ENCODE measurements at regions not wholly inside any gene's neighbourhood (a gene's known extent, or its start where the extent isn't known, plus 50 kb on each side); places are given as distances from the start of the nearest gene placed in this dataset.

DNA sequence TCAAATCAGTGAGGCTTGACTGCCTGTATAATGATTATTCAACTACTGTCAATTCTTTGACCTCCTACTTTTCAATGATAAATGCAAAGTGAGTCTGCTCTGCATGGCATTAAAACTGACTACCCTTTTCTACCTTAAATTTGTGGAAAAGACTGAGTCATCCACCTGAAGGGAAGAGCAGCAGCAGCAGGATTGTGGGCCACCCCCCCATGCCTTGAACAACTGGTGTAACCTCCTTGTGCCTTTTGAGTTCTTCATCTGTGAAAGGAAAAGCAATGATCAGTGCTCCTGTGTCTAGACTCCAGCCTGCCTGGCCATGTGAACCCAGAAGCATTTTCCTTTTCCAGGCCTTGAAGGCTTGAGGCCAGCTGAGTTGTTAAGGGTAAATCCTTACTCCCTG is 102.9 kb downstream of the OSR1 start:
- no peak overlapping the region for H3K9ac ChIP-seq (ENCODE audit: low read depth, low read length)
- no peak overlapping the region for H2AFZ ChIP-seq (ENCODE audit: low read depth, low read length)
- no peaks in the 10 kb centered on the region for H3K79me2 ChIP-seq (ENCODE audit: insufficient read depth, low read length)
- H3K4me3 ChIP-seq (ENCODE audit: low read depth in 1 of 2, low read length in 2 of 2): no peak overlapping the region
- H3K4me2 ChIP-seq (ENCODE audit: insufficient read depth, low read length): no peak overlapping the region
- no peaks in the 10 kb centered on the region for H3K27me3 ChIP-seq (ENCODE audit: insufficient read depth, low read length, poor library complexity)
- H3K36me3 ChIP-seq (ENCODE audit: insufficient read depth, low read length): no peaks in the 10 kb centered on the region
- ATAC-seq (ENCODE audit: insufficient read depth, low read depth): no peak
- H3K4me1 ChIP-seq (ENCODE audit: insufficient read depth, low read length): no peaks in the 10 kb centered on the region
- no peak for TF ChIP-seq EZH2 (IDR thresholded peaks at IDR 0.05; ENCODE audit: borderline replicate concordance, low read depth, low read length, severe bottlenecking)
- TF ChIP-seq, protein P1, sequence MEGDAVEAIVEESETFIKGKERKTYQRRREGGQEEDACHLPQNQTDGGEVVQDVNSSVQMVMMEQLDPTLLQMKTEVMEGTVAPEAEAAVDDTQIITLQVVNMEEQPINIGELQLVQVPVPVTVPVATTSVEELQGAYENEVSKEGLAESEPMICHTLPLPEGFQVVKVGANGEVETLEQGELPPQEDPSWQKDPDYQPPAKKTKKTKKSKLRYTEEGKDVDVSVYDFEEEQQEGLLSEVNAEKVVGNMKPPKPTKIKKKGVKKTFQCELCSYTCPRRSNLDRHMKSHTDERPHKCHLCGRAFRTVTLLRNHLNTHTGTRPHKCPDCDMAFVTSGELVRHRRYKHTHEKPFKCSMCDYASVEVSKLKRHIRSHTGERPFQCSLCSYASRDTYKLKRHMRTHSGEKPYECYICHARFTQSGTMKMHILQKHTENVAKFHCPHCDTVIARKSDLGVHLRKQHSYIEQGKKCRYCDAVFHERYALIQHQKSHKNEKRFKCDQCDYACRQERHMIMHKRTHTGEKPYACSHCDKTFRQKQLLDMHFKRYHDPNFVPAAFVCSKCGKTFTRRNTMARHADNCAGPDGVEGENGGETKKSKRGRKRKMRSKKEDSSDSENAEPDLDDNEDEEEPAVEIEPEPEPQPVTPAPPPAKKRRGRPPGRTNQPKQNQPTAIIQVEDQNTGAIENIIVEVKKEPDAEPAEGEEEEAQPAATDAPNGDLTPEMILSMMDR (IDR thresholded peaks at IDR 0.05; ENCODE audit: borderline replicate concordance, extremely low read depth, low read length, poor library complexity, severe bottlenecking): no peak
- no peak overlapping the region for H3K27ac ChIP-seq (ENCODE audit: low read length)
- no peak for DNase-seq
- H4K20me1 ChIP-seq (ENCODE audit: insufficient read depth, low read length): no peaks in the 10 kb centered on the region
- H3K9me3 ChIP-seq (ENCODE audit: insufficient read depth, low read length, severe bottlenecking): no peaks in the 10 kb centered on the region

DNA sequence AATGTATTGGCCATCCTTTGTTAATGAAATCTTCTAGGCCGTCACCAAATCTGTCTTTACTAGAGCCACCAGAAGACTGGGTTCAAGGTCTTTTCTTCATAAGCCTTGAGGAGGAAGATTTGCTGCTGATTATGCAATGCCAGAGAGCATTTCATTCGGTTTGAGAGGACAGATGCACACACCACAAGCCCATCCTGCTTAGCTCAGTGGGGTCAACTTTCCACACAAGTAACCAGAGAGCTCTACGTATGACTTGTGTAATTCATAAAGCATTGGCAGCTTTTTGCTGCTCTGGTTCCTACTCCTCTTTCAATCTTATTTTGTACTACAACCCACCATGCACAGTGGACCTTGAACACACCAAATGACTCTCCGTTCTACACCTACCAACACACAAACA is 106.9 kb downstream of the OSR1 start:
- Histone ChIP-seq H3K4me3 (ENCODE audit: low read depth in 1 of 2, low read length in 2 of 2) (no peak overlapping the region), H3K9me3 (ENCODE audit: insufficient read depth, low read length, severe bottlenecking) (no peaks in the 10 kb centered on the region), H3K79me2 (ENCODE audit: insufficient read depth, low read length) (no peaks in the 10 kb centered on the region), H2AFZ (ENCODE audit: low read depth, low read length) (no peak overlapping the region), H4K20me1 (ENCODE audit: insufficient read depth, low read length) (no peaks in the 10 kb centered on the region), H3K27ac (ENCODE audit: low read length) (no peak overlapping the region), H3K27me3 (ENCODE audit: insufficient read depth, low read length, poor library complexity) (no peaks in the 10 kb centered on the region), H3K9ac (ENCODE audit: low read depth, low read length) (no peak overlapping the region), H3K4me2 (ENCODE audit: insufficient read depth, low read length) (no peak overlapping the region), H3K36me3 (ENCODE audit: insufficient read depth, low read length) (no peaks in the 10 kb centered on the region), H3K4me1 (ENCODE audit: insufficient read depth, low read length) (no peaks in the 10 kb centered on the region)
- DNase-seq (no peak), ATAC-seq (ENCODE audit: insufficient read depth, low read depth) (no peak)
- TF ChIP-seq EZH2 (IDR thresholded peaks at IDR 0.05; ENCODE audit: borderline replicate concordance, low read depth, low read length, severe bottlenecking): no peak
- TF ChIP-seq, protein P1 (IDR thresholded peaks at IDR 0.05; ENCODE audit: borderline replicate concordance, extremely low read depth, low read length, poor library complexity, severe bottlenecking): no peak

DNA sequence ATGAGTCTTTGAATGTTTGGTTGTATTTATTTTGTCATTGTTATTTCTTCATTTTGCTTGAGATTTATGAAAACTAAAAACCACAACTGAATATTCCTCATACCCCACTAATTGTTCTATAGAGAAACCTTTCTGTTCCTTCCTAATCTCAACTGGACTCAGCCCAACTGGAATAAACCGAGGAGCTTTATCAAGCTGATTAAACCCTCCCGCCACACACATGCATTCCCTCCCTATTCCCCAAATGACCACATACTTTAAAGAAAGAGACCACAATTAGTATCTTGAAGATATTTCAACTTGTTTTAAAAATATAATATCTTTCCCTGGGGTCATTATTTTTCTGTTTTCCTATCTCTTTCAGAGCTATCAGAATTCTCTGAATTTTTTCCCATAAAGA is 107.5 kb downstream of the OSR1 start:
- Histone ChIP-seq H2AFZ (ENCODE audit: low read depth, low read length) (no peak overlapping the region), H3K4me2 (ENCODE audit: insufficient read depth, low read length) (no peak overlapping the region), H3K27ac (ENCODE audit: low read length) (no peak overlapping the region), H3K4me1 (ENCODE audit: insufficient read depth, low read length) (no peaks in the 10 kb centered on the region), H3K27me3 (ENCODE audit: insufficient read depth, low read length, poor library complexity) (no peaks in the 10 kb centered on the region), H3K9ac (ENCODE audit: low read depth, low read length) (no peak overlapping the region), H4K20me1 (ENCODE audit: insufficient read depth, low read length) (no peaks in the 10 kb centered on the region), H3K4me3 (ENCODE audit: low read depth in 1 of 2, low read length in 2 of 2) (no peak overlapping the region), H3K9me3 (ENCODE audit: insufficient read depth, low read length, severe bottlenecking) (no peaks in the 10 kb centered on the region), H3K79me2 (ENCODE audit: insufficient read depth, low read length) (no peaks in the 10 kb centered on the region), H3K36me3 (ENCODE audit: insufficient read depth, low read length) (no peaks in the 10 kb centered on the region)
- DNase-seq (no peak), ATAC-seq (ENCODE audit: insufficient read depth, low read depth) (no peak)
- TF ChIP-seq, protein P1 (IDR thresholded peaks at IDR 0.05; ENCODE audit: borderline replicate concordance, extremely low read depth, low read length, poor library complexity, severe bottlenecking): no peak
- TF ChIP-seq EZH2 (IDR thresholded peaks at IDR 0.05; ENCODE audit: borderline replicate concordance, low read depth, low read length, severe bottlenecking): no peak

DNA sequence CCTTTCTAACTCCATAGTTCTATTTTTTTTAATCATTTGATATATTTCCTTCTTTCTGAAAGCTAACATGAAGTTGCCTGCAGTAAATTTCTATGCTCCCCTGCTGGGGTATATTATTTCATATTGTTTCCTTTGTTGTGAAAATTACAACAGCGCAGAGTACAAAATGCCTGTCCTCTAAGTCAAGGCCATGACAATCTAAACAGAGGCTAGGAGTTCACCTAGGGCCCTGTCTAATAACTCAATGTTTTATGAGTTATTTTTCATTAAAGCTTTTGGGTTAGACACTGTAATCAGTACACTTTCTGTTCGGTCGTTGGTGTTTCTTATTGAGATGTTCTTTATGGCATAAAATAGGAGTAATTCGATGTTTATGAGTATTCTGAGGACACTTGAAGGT is 111.2 kb downstream of the OSR1 start:
- H3K9me3 ChIP-seq (ENCODE audit: insufficient read depth, low read length, severe bottlenecking): no peaks in the 10 kb centered on the region
- no peak overlapping the region for H3K27ac ChIP-seq (ENCODE audit: low read length)
- no peaks in the 10 kb centered on the region for H3K79me2 ChIP-seq (ENCODE audit: insufficient read depth, low read length)
- no peaks in the 10 kb centered on the region for H3K36me3 ChIP-seq (ENCODE audit: insufficient read depth, low read length)
- ATAC-seq (ENCODE audit: insufficient read depth, low read depth): no peak
- no peak for DNase-seq
- no peak overlapping the region for H2AFZ ChIP-seq (ENCODE audit: low read depth, low read length)
- H3K4me1 ChIP-seq (ENCODE audit: insufficient read depth, low read length): no peaks in the 10 kb centered on the region
- no peak overlapping the region for H3K4me3 ChIP-seq (ENCODE audit: low read depth in 1 of 2, low read length in 2 of 2)
- no peaks in the 10 kb centered on the region for H3K27me3 ChIP-seq (ENCODE audit: insufficient read depth, low read length, poor library complexity)
- no peaks in the 10 kb centered on the region for H4K20me1 ChIP-seq (ENCODE audit: insufficient read depth, low read length)
- no peak overlapping the region for H3K4me2 ChIP-seq (ENCODE audit: insufficient read depth, low read length)
- no peak overlapping the region for H3K9ac ChIP-seq (ENCODE audit: low read depth, low read length)
- TF ChIP-seq, protein P1 (IDR thresholded peaks at IDR 0.05; ENCODE audit: borderline replicate concordance, extremely low read depth, low read length, poor library complexity, severe bottlenecking): no peak
- no peak for TF ChIP-seq EZH2 (IDR thresholded peaks at IDR 0.05; ENCODE audit: borderline replicate concordance, low read depth, low read length, severe bottlenecking)
